SW480 (cell line): ENCODE measurements at regions not wholly inside any gene's neighbourhood (a gene's known extent, or its start where the extent isn't known, plus 50 kb on each side); places are given as distances from the start of the nearest gene placed in this dataset.

Experiments used
- DNase-seq: peaks from one replicate; pipeline ENCODE4 v3.0.0-alpha.2; 2016; ENCODE audit warnings: low spot score

DNA sequence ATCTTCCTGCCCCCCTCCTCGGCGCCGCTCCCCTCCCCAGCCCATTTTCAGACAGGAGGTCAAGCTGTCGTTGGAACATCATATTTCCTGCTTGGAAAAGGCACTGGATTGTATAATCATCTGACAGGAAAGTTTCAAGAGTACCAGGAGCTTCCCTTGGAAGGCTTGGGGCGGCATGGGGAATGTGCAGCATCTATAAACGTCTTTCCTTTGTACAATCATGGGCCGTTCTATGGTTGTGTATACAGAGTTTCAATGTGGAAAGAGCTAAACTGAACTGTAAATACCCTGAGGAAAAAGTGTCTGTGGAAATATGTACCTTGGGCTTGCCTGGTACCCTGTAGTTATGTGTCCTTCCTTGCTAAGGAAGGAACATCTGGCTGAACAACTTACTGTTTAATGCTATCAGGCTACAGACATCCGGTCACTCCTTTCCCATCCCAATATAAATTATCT lies 368.1 kb upstream of the ADGRL2 start:
- DNase-seq: no peak

DNA sequence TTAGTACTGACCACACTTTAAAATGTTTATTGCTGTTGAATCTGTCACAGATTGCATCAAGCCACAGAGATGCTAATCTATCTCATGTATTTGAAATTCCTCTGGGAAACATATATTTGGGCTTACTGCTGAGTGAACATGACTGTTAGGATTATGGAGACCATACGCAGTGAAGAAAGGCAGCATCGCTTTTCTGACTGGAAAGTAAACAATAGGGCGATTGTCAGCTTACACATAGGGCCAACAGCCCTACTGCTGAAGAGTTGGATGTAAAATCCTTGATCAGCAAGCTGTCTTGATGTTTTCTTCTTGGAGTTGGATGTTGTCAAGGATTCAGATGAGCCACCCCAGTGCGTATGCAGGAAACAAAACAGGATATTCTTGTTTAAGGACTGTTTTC lies 368.7 kb upstream of the ADGRL2 start:
- no peak for DNase-seq

DNA sequence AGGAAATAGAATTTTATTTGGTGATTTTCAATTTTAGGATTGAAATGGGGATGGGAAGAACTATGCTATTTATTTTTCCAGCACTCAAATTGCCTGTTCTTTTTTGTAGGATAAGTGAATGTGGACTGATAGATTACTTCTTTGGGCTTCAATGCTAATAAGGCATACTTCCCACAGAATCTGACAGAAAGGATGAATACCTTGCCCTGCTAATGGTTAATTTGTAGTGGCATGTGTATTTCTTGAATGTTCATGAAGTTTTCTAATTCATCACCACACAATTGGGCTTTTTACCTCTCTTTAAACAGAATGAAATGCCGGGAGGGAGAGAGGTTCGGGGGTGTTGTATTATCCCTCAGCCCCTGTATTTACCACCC lies 369.1 kb upstream of the ADGRL2 start:
- no peak for DNase-seq

DNA sequence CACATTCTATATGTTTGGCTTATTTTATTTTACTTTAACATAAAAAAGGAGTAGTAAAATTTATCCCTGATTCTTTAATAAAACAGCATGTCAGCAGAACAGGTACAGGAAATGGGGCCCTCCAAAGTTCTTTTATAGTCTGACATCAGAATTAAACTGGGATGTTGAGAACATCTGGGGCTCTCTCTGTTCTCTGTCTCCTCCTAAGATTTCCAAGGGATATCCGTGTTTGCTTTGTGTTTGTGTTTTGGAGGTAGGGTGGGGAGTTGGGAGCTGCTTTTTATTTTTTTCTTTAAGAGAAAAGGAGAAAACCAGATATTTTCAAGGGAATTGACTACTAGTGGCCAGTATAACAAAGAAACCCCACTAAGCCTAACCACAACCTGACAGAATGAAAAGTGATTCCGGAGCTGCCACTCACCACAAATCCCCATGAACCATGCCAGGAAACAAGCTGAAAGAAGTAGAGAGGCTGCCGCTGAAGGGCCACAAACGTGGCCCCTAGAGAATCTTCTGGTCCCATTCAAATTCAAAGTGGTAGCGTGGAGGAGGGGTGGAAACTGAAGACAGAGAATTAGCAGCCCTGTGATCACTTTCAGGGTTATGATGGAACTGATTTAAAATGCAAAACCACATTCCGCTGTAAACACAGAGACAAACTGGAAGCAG lies 369.6 kb upstream of the ADGRL2 start:
- no peak for DNase-seq

DNA sequence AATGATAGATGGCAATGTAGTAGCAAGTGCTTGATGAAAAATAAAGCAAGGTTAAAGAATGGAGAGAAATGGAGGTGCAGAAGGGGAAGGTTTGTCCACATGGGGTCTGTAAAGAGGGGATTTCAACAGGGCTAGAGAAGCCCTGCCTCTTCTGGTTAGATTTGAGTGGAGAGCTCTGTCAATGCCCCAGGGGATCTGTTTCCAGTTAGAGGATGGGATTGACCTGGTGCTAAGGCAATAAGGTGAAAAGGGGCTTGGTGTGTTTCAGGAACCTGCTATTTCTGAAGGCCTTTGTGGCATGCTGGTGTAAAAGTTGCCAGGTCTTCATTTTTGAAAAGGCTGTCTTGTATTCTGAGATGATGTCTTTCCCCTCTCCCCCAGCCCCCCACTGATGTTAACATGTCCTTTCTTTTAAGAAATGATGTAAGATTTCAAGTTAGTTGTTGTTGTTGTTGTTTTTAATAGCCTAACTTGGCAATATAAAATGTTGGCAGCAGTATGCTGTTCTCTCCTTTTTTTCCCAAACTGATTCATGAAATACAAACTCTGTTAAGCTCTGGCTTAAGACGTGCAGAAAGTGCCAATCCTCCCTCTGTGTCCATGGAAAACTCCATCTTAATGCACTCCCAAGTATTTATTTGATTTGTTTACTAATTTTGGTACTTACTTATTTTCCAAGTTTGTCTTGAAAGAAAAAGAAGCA lies 370.3 kb upstream of the ADGRL2 start:
- DNase-seq: no peak

DNA sequence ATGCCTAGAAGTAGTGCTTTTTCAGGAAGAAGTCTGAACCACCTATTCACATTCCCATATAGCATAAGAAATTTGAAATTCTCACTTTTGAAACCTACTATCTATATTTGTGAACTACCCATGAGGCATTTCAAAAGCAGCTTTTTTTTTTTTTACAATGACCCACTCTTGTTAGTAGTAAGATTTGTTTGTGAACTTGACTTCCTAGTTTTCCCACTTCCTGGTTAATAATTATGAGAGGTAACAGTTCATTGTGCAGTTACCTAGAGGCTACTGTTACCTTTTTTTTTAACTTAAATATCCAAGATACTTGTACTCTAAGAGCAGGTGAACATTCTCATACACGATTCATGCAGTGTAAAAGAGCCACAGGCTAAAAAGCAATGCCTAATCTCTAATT lies 371.7 kb upstream of the ADGRL2 start:
- no peak for DNase-seq

DNA sequence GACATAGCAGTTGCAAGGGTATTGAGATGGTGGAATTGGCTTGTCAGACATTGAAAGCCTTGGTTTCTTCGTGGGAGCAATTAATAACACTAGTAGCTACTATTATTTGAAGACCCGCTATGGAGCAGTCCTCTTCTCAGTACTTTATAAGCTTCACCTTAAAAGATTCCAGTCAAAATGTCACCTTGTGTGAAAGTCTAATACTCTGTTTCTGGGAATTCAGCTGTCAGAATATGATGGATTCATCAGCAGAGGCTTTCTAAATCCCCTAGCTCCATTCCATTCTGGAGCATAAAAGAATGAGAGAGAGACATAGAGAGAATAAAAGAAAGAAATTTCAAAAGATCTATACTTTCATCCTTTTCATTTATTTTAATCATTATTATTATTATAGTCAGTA lies 375.9 kb upstream of the ADGRL2 start:
- DNase-seq: no peak

DNA sequence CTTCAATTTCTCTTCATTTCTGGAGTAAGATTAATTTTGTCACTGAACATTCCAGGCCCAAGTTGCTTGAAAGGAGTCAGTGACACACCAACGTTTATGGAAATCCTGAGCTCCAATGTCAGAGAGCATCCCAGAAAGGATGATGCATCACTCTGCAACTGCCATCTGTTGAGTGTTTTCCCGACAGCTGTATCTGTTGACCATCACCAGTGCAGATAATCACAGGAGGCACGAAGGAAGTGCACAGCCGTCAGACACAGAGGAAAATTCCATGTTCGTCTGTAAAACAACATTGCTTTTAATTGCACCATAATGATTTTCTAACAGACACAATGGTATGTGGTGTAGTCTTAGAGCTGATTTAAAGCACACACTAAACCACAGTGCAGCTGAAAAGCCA lies 376.7 kb upstream of the ADGRL2 start:
- no peak for DNase-seq

DNA sequence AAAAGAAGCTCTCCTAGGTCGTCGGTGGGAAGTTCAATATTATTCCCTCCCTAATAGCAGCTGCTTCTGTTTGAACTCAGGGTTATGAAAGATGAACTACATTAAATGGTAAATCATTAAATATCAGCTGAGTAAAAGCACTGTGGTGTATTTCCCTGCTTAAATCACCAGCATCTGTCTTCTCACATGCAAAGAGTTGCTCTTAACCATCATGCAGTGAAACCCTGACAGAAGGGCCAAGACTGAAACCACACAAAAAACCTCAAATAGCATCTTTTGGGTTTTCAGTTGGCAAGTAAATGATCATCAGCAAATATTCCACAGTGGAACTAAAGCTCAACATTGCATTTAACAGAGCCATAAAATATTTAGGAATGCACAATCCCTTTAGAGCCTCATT lies 380.0 kb upstream of the ADGRL2 start:
- no peak for DNase-seq

DNA sequence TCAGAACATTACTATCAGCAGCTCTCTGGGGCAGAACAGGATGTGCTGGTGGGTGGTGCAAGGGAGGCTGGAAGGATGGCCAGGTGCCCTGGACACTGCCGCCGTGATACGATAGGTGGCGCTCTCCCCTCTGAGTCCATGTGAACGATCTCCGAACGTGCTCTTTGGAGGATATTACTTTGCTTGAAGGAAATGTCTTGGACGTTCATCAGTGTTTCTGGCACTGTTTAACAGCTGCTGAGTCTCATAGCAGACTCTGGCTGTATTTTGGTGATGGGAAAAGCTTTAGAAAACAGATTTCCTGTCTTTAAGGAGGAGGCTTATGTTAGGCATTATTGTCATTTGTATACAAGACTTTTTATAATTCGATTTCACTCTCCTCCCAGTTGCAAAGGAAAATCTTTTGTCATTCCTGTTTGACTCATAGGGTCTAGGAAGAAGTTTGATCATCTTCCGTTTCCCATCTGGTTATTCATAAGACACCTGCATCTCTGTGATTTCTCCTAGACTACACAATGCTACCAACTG lies 386.2 kb upstream of the ADGRL2 start:
- no peak for DNase-seq

DNA sequence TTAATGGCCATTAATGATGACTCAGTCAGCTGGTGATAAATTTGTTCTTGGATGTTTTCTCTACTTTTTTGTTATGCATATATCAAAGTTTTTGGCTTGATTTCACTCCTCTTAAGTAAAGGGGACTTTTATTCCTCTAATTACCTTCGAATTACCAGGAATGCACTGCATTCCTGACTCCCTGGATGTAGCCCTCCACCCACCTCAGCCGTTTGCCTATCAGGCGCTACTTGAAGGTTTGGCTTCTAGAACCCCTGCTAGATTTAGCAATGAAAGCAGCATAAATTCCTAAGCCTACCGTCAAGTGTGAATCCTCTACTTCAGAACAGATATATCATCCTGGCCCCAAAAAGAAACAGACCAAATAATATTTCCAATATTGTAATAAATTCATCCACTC lies 387.8 kb upstream of the ADGRL2 start:
- DNase-seq: no peak

DNA sequence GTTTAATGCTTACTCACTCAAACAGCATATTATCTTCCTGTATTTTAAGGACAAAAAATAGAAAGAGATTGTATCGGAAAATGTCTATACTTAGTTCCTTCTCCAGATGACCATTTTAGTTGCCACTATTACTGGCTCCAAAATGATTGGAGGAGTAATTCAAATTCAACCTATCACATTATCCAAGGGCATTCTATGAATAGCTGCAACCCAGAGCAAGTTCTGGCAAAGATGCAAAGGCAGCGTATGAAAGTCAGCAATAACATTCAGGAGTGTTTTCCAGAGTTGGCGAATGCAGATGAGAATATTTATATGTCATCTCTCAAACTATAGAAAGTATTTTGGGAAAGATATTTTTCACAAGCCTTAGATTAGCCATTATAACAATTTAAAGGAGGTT lies 389.8 kb upstream of the ADGRL2 start:
- no peak for DNase-seq

DNA sequence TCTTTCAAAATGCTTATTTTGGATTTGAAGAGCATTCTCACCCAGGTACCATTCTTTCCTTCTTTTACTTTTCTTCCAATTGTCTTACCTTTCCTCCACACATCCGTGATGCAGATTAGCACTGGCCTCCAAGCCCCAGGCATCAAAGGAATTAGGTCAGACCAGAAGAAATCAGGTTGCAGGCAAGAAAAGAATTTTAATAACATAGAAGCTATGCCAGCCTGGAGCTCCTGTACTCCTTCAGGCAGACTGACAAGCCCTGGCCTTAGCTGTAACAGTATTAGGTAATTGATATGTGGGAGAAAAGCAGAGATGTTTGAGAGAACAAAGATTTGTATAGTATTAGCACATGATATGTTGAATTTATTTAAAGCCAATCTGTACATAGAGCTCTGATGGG lies 390.4 kb upstream of the ADGRL2 start:
- DNase-seq: no peak

DNA sequence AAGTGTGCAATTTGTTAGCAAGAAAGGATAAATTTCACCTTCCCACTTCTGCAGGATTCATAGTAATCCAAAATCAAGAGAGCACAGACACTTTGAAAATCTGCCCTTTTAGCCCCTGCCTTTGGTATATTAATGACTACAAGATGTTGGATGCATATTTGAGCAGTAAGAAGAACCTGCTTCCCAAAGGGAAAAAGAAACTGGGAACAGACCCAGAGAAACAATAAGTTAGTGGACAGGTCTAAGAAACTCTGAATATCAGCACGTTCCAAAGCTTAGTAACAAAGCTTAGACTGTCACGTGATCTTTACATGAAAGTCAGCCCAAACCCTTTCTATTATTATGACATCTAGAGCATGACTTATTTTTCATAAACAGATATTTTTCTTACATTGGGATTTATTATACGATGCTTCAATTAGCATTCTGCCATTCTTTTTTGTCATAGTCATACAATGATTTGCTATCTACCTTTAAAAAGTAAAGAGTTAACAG lies 390.9 kb upstream of the ADGRL2 start:
- no peak for DNase-seq

DNA sequence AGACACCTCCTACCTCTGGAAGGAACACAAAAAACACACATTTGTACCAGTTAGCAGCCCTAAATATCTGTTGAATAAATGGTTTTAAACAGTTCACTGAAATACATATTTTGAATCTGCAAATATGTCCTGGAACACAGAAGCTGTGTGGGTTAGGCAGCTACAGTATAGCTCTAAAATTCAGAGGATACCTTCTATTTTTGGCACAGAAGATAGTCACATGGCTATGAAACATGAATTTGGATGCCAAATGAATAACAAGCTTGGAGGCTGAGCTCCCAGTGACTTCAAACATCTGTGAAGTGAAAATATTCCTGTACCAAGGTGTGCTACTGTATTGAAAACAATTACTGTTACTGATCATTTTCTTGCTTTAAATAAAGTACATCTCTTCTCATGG lies 391.5 kb upstream of the ADGRL2 start:
- DNase-seq: no peak

DNA sequence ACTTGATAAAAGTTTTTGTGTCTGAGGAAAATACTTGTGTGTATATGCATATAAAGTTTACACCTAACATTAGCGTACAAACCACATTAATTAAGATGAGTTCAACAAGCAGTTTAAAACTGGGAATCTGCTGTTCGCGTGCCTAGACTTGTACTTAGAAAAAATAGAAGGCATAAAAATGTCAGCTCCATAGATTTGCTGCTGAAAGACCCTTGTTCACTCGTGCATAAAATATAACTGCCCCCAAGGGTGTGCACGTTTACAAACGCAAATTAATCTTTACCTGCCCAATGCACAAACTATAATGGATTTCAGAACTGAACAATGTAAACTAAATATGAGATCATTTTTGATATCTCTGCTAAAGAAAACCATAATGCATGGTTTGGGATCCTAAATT lies 392.3 kb upstream of the ADGRL2 start:
- DNase-seq: no peak

DNA sequence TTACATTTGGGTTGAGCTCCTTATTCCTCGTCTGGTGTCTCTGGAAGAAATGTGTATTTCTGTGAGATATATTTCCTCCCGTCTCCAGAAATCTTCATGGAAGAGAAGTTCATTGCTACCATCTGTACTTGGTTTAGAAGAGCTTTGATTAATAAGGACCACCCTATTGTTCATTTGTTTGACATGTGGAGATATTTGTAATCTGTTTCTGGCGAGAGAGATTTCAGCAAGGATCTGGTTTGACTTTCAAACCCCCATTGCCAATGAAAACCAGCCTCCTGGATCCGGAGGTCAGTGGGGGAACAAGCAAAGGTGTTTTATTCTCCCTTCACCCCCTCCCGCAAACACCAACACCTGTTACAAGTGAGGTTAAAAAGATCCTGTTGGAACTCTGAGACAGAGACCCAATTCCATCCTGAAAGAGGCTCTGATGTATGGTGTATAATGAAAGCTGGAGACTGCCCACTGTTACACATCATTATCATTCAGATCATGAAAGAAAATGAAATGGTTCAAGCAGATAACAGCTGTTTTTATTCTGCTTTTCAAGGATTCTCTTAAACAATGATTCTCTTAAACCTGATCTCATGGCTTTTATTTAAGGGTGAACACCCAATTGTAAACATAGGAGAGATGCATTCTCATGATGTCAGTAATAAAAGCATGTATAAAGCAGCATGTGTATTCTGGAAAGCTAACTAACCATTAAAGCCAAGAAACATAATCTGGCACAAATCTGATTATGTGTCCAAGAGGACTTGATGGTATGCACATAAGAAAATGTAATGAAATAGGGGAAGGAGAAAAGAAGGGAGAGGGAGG lies 393.5 kb upstream of the ADGRL2 start:
- DNase-seq: no peak

DNA sequence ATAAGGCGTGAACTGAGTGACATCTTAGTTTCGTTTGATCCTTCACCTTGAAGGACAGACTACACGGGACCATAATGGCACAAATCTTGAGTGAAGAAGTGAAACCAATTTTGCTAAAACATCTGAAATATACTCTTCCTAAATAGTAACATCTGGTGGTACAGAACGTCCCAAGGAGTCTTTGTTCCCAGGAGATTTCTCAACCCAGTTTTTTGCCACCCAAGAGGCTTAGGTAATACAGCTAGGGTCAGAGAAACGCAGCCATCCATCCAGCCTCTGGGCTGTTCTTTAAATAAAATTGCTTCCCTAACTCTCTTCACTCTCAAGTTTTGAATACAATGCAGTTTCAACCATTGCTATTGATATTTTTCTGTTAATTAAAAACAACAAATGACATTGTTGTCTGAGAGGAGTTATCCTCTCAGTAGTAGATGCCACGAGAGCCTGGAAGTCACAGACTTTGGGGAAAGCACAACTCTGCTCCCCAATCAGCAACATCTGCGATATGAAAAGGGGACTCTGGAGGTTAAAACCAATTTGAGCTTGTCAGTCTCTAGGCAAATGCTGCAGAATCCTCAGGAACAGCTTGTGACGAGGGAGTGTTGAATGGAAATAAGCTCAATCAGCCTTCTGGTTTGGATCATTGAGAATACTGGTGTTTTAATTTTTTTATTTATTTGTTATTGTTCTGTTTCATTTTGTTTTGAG lies 394.3 kb upstream of the ADGRL2 start:
- DNase-seq: no peak

DNA sequence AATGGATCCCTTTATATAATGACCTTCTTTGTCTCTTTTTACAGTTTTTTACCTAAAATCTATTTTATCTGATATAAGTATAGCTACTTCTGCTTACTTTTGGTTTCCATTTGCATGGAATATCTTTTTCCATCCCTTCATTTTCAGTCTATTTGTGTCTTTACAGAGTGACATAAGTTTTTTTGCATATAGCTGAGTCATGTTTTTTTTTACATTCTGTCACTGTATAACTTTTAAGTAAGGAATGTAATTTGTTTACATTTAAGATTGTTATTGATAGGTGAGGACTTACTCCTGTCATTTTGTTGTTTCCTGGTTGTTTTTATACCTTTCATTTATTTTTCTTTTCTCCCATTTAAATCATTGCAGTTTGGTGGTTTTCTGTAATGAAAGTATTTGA lies 402.7 kb upstream of the ADGRL2 start:
- DNase-seq: no peak

DNA sequence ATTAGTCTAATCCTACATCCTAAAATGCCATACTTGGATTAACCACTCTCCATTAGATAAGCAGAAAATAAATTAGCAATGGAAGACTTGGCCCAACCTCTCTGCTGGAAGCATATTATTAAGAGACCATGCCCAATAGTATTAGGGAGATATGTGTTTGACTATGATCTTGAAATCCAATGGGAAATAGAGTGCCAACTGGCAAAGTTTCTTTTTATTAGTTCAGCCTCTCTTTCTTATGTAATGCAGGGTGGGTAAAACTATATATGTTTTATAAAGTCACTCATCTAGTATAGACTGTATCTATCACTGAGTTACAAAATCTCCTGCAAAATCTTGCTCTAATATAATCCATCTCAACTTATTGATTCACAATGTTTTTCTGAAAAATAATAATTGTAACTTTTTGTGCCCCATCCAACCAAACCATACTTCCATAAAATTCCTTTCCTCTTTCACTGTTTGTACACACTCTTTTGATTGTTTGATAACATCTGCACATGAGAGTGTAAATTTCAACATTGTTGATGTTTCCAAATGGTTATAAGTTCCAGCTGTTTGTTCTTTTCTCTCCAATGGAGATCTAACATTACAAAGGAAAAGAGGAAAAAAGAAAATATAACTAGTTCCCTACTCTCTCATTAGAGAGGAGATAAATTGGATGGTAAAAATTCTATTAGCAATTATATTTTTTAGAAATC lies 408.1 kb upstream of the ADGRL2 start:
- DNase-seq: no peak

DNA sequence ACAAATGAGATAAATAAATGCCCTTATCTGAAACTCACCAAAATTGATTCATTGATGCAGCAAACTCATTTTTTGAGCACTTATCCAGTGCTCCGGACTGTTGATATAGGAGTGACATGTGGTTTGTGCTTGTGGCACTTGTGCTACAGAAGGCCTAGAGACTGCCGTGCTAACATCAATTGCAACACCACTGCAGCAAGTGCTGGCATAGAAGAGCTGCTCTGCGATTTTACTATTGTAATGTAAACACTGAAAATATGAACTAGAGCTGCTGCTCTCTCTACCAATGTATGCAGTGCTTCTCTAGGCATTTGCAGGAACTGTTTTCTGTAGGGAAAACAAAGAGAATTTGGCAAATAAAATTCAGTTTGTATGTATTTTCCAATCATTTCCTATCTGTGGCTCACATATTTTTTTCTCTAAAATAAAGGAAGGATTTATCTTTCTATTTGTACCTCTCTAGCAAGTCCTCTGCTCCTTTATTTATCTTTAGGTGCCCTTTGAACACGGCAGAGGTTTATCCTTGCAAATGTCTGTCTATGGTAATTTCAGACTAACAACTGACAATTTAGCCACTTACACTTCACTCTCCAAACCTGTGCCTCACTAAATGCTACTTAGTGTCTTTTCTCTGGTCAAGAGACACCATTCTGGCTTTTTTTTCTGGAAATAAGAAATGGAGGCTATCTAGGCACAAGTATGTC lies 409.5 kb upstream of the ADGRL2 start:
- no peak for DNase-seq
